ENCODE measurements at regions not wholly inside any gene's neighbourhood (a gene's known extent, or its start where the extent isn't known, plus 50 kb on each side); places are given as distances from the start of the nearest gene placed in this dataset.

DNA sequence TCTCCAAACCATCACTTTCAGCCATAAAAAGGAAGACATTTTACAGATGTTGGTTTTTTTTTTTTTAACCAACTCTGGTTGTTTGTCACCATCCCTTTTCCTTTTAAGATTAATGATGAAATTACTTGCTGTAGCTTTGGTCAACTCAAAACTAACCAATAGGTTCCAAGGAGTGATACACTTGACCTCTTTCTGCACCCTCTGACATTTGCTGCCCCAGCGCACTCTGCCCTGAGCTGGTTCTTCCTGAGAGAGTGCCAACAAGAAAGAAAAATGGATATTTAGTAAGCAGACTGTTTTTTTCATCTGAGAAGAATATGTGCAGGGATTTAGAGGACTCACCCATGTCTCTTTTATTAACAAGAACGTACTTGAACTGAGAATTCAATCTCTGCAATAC is 520.0 kb downstream of the TXNL1 start:
- Histone ChIP-seq H2BK20ac (ENCODE audit: low read depth, low read length, poor library complexity, severe bottlenecking) (no peak overlapping the region), H3T11ph (ENCODE audit: low read length) (no peak overlapping the region), H2AK5ac (ENCODE audit: insufficient read length, low read length) (no peak overlapping the region), H3K79me2 (ENCODE audit: insufficient read depth, low read length) (no peaks in the 10 kb centered on the region), H2BK12ac (ENCODE audit: insufficient read length, low read depth, low read length) (no peak overlapping the region), H3K27ac (ENCODE audit: insufficient read length, low read depth, low read length) (no peak overlapping the region), H3K4me2 (ENCODE audit: insufficient read depth, insufficient read length, low read length) (no peak overlapping the region), H2BK15ac (ENCODE audit: low read depth, low read length) (no peak overlapping the region), H3K23me2 (ENCODE audit: insufficient read length, low read depth, low read length, poor library complexity, severe bottlenecking) (no peaks in the 10 kb centered on the region), H3K79me1 (ENCODE audit: insufficient read depth, low read depth, low read length, poor library complexity, severe bottlenecking) (no peaks in the 10 kb centered on the region), H4K20me1 (ENCODE audit: control insufficient read depth, insufficient read depth, insufficient read length) (no peaks in the 10 kb centered on the region), H2AFZ (ENCODE audit: low read length) (no peak overlapping the region), H3K4me1 (ENCODE audit: insufficient read depth, low read length) (peaks cover 2% of the 10 kb centered on the region; the same call in 1 of the 2 replicates), H3K14ac (ENCODE audit: insufficient read depth, low read length) (no peak overlapping the region), H3K9ac (ENCODE audit: extremely low read depth, insufficient read length, low read length) (no peak overlapping the region), H3K56ac (ENCODE audit: insufficient read length, low read depth, low read length) (no peak overlapping the region), H4K91ac (ENCODE audit: insufficient read length, low read depth, low read length) (no peak overlapping the region), H4K8ac (replicated peaks; ENCODE audit: insufficient read length, low read depth, low read length) (no peak overlapping the region), H3K4ac (ENCODE audit: low read depth, low read length) (no peak overlapping the region), H3K18ac (ENCODE audit: insufficient read length, low read depth, low read length) (no peak overlapping the region), H2BK5ac (ENCODE audit: insufficient read length, low read length) (no peak overlapping the region), H2BK120ac (ENCODE audit: low read depth, low read length, poor library complexity, severe bottlenecking) (no peak overlapping the region), H3K9me3 (ENCODE audit: control insufficient read depth, low read depth, low read length) (no peaks in the 10 kb centered on the region), H3K23ac (ENCODE audit: insufficient read length, low read depth, low read length) (no peak overlapping the region), H4K5ac (ENCODE audit: insufficient read length, low read depth, low read length) (no peak overlapping the region), H3K27me3 (ENCODE audit: insufficient read depth, low read length) (peaks cover 2% of the 10 kb centered on the region; the same call in 1 of the 2 replicates)
- no peak for DNase-seq
- WGBS (ENCODE audit: extremely low coverage, insufficient read length, low lambda C conversion rate) = no CpG with 5 or more reads among the region's 2 CpGs
- H3K9me3 Mint-ChIP-seq = no peaks in the 10 kb centered on the region
- TF ChIP-seq, protein P1, sequence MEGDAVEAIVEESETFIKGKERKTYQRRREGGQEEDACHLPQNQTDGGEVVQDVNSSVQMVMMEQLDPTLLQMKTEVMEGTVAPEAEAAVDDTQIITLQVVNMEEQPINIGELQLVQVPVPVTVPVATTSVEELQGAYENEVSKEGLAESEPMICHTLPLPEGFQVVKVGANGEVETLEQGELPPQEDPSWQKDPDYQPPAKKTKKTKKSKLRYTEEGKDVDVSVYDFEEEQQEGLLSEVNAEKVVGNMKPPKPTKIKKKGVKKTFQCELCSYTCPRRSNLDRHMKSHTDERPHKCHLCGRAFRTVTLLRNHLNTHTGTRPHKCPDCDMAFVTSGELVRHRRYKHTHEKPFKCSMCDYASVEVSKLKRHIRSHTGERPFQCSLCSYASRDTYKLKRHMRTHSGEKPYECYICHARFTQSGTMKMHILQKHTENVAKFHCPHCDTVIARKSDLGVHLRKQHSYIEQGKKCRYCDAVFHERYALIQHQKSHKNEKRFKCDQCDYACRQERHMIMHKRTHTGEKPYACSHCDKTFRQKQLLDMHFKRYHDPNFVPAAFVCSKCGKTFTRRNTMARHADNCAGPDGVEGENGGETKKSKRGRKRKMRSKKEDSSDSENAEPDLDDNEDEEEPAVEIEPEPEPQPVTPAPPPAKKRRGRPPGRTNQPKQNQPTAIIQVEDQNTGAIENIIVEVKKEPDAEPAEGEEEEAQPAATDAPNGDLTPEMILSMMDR (conservative IDR thresholded peaks at IDR 0.05) = no peak
- no peaks in the 10 kb centered on the region for H3K27me3 Mint-ChIP-seq (ENCODE audit: low read depth)
- H3K36me3 Mint-ChIP-seq (ENCODE audit: insufficient read depth in 1 of 3, low read depth in 3 of 3) = no peaks in the 10 kb centered on the region
- no peak overlapping the region for H3K4me3 Mint-ChIP-seq
- no peak overlapping the region for H3K27ac Mint-ChIP-seq
- H3K4me1 Mint-ChIP-seq = peaks cover 9 to 12% of the 10 kb centered on the region in 2 experiments
